ENCODE measurements at regions not wholly inside any gene's neighbourhood (a gene's known extent, or its start where the extent isn't known, plus 50 kb on each side); places are given as distances from the start of the nearest gene placed in this dataset.

DNA sequence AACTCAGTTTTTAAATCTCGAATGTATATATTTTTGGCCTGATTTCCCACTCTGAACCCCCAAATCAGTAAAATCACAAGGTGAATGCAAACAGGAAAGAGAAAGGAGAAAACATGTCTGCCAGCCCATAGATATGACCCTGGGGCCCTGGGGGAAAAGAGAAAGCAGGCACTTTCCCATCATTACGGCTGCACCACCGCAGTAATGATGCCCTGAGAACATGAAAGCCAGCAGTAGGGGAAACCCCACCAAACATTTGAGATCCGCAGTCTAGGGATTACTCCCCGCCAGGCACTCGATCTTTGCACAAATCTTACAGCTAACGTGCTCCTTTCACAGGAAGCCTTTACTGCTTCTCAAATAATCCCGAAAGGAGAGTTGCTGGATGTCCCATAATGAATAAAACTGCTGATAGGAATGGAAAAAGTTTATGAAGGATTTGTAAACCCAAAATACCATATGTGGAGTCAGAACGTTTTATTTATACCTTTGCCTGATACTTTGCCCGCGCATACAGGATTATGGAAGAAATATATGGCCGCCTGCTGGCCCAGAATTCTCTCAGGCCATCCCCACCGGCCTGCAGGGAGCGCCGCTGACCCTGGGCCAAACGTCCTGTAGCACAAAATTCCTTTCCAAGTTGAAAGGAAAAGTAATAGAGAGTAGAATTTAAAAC, 180.0 kb upstream of the INHBA start:
- Histone ChIP-seq H3K4me3 (no peak overlapping the region), H3K27me3 (ENCODE audit: low read depth) (no peaks in the 10 kb centered on the region), H3K27ac (no peak overlapping the region), H3K36me3 (no peaks in the 10 kb centered on the region), H3K9me3 (no peaks in the 10 kb centered on the region), H3K4me1 (peaks cover 40% of the 10 kb centered on the region)
- DNase-seq (no peak), ATAC-seq (no peak)
- intact Hi-C loops (cut with DNase I), result no loop called here
- TF ChIP-seq, protein P1, sequence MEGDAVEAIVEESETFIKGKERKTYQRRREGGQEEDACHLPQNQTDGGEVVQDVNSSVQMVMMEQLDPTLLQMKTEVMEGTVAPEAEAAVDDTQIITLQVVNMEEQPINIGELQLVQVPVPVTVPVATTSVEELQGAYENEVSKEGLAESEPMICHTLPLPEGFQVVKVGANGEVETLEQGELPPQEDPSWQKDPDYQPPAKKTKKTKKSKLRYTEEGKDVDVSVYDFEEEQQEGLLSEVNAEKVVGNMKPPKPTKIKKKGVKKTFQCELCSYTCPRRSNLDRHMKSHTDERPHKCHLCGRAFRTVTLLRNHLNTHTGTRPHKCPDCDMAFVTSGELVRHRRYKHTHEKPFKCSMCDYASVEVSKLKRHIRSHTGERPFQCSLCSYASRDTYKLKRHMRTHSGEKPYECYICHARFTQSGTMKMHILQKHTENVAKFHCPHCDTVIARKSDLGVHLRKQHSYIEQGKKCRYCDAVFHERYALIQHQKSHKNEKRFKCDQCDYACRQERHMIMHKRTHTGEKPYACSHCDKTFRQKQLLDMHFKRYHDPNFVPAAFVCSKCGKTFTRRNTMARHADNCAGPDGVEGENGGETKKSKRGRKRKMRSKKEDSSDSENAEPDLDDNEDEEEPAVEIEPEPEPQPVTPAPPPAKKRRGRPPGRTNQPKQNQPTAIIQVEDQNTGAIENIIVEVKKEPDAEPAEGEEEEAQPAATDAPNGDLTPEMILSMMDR (IDR thresholded peaks at IDR 0.05), result no peak

DNA sequence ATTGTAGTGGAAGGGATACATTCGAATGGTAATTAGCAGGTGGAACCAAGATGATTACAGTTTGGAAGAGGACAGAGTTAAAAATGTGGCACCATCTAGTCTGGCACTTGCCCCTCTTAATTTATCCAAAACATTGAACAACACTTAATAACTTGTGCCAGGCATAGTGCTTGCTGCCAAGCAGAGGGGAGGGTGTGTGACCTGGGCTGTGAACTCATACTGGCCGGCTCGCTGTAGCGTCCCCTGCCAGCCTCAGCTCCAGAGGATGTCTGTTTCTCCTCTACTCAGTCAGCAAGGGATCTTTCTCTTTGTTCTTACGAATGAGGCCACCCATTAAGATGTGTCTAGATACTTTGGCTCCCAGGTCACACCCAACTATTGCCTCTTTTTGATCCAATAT, 179.4 kb upstream of the INHBA start:
- H3K27ac ChIP-seq, result peak overlapping the region; percentile 73
- DNase-seq (no peak), ATAC-seq (no peak)
- H3K9me3 ChIP-seq, result no peaks in the 10 kb centered on the region
- TF ChIP-seq, protein P1 (IDR thresholded peaks at IDR 0.05), result no peak
- H3K4me1 ChIP-seq, result peaks cover 37% of the 10 kb centered on the region
- intact Hi-C loops (cut with DNase I), result no loop called here
- no peak overlapping the region for H3K4me3 ChIP-seq
- no peaks in the 10 kb centered on the region for H3K27me3 ChIP-seq (ENCODE audit: low read depth)
- H3K36me3 ChIP-seq, result no peaks in the 10 kb centered on the region

DNA sequence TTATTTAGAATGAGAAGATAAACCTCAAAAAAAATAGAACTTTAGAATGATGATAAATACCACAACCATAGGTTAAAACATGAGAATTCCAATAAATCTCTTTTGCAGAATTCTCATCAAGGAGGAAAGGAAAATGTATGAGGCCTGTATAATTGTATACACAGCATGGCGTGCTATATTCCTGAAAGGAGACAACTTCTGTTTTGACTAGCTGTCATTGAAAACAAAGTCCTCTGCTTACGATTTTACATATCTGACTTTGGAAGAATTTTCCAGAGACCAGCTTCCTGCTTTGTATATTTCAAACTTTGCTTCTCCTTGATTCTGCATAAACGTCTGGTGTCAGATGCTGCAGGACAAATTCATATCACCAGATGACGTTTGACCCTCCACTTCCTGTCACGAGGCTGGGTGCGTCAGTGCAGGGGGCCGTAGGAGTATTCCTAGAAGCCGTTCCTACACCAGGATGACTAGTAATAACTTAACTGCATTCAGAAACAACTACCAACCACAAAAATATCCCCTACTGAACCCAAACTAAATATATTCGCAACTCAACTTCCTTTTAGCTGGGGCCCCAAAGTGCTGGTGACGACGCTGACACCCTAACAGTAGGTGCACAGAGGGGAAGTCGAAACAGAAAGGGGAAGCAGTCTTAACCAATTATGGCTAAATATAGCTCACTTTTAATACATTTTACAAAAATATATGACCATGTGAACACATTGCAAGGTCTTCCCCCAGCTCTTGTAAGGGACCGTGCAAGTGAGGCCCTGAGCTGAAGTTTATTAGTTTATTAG, 178.6 kb upstream of the INHBA start:
- DNase-seq, result peak; percentile 83
- H3K27ac ChIP-seq, result peak overlapping the region; percentile 73
- ATAC-seq, result peak; percentile 80 to 91

DNA sequence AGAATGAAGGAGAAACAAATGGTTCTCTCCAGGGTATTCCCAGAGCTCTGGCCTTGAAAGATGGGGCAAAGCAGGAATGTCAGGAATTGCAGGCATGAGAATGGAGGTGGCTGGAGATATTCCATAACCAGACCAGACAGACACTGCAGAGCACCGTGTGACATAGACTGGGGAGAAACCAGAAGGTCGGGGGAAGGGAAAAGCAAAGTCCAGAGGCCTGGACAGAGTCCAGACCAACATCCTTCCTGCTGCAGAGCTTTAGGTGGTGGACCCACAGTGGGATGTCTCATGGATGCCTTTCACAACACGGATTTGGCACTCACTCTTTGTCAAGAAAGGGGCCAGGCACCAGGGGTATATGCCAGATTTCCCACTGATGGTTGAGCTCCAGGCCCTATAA, 177.2 kb upstream of the INHBA start:
- intact Hi-C loops (cut with DNase I), result no loop called here
- H3K36me3 ChIP-seq, result no peaks in the 10 kb centered on the region
- no peak for DNase-seq
- no peaks in the 10 kb centered on the region for H3K9me3 ChIP-seq
- ATAC-seq, result peak in 1 of 2 donors; percentile 6
- H3K27ac ChIP-seq, result peak overlapping the region; percentile 2
- H3K4me1 ChIP-seq, result peaks cover 17% of the 10 kb centered on the region
- TF ChIP-seq, protein P1 (IDR thresholded peaks at IDR 0.05), result no peak
- H3K4me3 ChIP-seq, result no peak overlapping the region
- no peaks in the 10 kb centered on the region for H3K27me3 ChIP-seq (ENCODE audit: low read depth)

More for the DNA sequence above, 178.6 kb upstream of the INHBA start:
- no peaks in the 10 kb centered on the region for H3K27me3 ChIP-seq (ENCODE audit: low read depth)
- intact Hi-C loops (cut with DNase I), result no loop called here
- peaks cover 30% of the 10 kb centered on the region for H3K4me1 ChIP-seq
- TF ChIP-seq, protein P1 (IDR thresholded peaks at IDR 0.05), result no peak
- H3K4me3 ChIP-seq, result no peak overlapping the region
- H3K9me3 ChIP-seq, result no peaks in the 10 kb centered on the region
- H3K36me3 ChIP-seq, result no peaks in the 10 kb centered on the region

DNA sequence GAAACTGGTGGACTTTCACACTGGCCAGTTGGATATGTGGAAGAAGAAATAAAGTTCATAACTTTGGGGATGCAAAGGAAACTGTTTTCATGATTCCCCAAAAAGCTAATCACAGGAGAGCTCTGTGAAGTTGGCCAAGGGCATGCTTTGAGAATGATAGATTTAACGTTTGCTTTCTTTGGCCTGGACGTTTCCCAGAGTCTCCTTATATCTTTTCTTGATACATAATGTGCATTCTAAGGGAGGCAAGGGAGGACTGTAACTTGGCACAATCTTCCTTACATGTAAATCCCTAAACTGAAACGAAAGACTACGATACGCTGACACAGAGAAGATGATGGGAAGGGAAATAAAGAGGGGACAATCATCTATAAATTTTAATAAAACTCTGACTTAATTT, 176.5 kb upstream of the INHBA start:
- Histone ChIP-seq H3K36me3 (no peaks in the 10 kb centered on the region), H3K9me3 (no peaks in the 10 kb centered on the region), H3K4me3 (no peak overlapping the region), H3K4me1 (peaks cover 16% of the 10 kb centered on the region), H3K27me3 (ENCODE audit: low read depth) (no peaks in the 10 kb centered on the region), H3K27ac (no peak overlapping the region)
- DNase-seq, result no peak
- TF ChIP-seq, protein P1 (IDR thresholded peaks at IDR 0.05), result no peak
- ATAC-seq, result no peak
- intact Hi-C loops (cut with DNase I), result no loop called here
